AG04450 (cell line): ENCODE measurements at regions not wholly inside any gene's neighbourhood (a gene's known extent, or its start where the extent isn't known, plus 50 kb on each side); places are given as distances from the start of the nearest gene placed in this dataset.

ENCODE experiments used
- CTCF ChIA-PET: fragments of 300-600, 350-600 bp; formaldehyde crosslinking; extraction: SDS; loops from one replicate; lab custom pipeline; 2022; ENCODE audit warnings: antibody characterized with exemption, inconsistent platforms; lab: Charles Lee
- POLR2A ChIA-PET: fragments of 350-600 bp; formaldehyde crosslinking; extraction: SDS; loops from one replicate; lab custom pipeline; 2021; ENCODE audit warnings: antibody characterized with exemption, inconsistent platforms; lab: Yijun Ruan, JAX
- DNase-seq: peaks from one replicate; pipeline ENCODE4 v3.0.0-alpha.2; 2011; ENCODE audit warnings: low read depth, low spot score
- H3K27ac ChIP-seq: one replicate; pipeline ENCODE4 v1.5.1; 2012; ENCODE audit warnings: low read depth, low read length, control low read depth
- H3K27me3 ChIP-seq: one replicate; pipeline ENCODE4 v1.6.0; 2012; ENCODE audit warnings: low read length; ENCODE audit not compliant: control insufficient read depth, insufficient read depth
- H3K4me3 ChIP-seq: 2 replicates; pipeline ENCODE4 v1.5.1; 2011; ENCODE audit warnings: mild to moderate bottlenecking, low read depth, low read length, control low read depth
- H3K9me3 ChIP-seq: 2 replicates; pipeline ENCODE4 v1.5.1; 2012; ENCODE audit warnings: low read length; ENCODE audit not compliant: control insufficient read depth, insufficient read depth
- TF ChIP-seq, protein P1 (sequence below): IDR thresholded peaks from 2 replicates; pipeline ENCODE4 v1.5.1; 2011; ENCODE audit warnings: low read depth, low read length, control low read depth, inconsistent platforms

DNA sequence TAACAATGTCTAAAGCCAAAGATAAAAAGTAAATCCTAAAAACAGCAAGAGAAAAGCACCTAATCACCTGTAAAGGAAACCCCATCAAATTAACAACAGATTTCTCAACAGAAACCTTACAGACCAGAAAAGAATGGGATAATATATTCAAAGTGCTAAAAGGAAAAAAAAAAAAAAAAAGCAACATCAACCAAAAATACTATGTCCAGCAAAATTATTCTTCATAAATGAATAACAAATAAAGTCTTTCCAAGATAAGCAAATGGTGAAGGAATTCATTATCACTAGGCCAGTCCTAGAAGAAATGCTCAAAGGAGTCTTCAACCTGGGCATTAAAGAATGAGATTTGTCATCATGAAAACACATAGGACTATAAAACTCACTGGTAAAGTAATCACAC, 192.0 kb upstream of the UBASH3B start:
- no peak overlapping the region for H3K27ac ChIP-seq
- H3K9me3 ChIP-seq: no peaks in the 10 kb centered on the region
- no peaks in the 10 kb centered on the region for H3K27me3 ChIP-seq
- ChIA-PET POLR2A (no interaction called here), CTCF (no interaction called here)
- H3K4me3 ChIP-seq: no peak overlapping the region
- no peak for DNase-seq
- TF ChIP-seq, protein P1, sequence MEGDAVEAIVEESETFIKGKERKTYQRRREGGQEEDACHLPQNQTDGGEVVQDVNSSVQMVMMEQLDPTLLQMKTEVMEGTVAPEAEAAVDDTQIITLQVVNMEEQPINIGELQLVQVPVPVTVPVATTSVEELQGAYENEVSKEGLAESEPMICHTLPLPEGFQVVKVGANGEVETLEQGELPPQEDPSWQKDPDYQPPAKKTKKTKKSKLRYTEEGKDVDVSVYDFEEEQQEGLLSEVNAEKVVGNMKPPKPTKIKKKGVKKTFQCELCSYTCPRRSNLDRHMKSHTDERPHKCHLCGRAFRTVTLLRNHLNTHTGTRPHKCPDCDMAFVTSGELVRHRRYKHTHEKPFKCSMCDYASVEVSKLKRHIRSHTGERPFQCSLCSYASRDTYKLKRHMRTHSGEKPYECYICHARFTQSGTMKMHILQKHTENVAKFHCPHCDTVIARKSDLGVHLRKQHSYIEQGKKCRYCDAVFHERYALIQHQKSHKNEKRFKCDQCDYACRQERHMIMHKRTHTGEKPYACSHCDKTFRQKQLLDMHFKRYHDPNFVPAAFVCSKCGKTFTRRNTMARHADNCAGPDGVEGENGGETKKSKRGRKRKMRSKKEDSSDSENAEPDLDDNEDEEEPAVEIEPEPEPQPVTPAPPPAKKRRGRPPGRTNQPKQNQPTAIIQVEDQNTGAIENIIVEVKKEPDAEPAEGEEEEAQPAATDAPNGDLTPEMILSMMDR: no peak

DNA sequence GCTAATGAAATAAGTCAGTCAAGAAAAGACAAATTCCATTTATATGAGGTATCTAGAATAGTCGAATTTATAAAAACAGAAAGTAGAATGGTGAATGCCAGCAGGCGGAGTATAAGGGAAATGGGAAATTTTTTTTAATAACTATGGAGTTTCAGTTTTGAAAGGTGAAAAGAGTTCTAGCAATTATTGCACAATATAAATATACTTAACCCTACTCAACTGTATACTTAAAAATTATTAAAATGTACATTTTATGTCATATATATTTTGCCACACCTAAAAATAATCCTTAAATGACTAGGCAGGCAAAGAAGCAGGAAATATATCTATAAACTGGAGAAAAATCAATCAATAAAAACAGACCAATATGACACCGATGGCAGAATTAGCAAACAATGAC, 196.5 kb upstream of the UBASH3B start:
- ChIA-PET CTCF (interaction anchor here (1.5 kb wide), 1 partner anchor 47 kb away, joined by 4 read pairs; no protein-coding TSS in a partner anchor), POLR2A (no interaction called here)
- H3K4me3 ChIP-seq: no peak overlapping the region
- no peak for DNase-seq
- no peaks in the 10 kb centered on the region for H3K9me3 ChIP-seq
- no peak overlapping the region for H3K27ac ChIP-seq
- H3K27me3 ChIP-seq: peaks cover 6% of the 10 kb centered on the region
- TF ChIP-seq, protein P1: no peak

DNA sequence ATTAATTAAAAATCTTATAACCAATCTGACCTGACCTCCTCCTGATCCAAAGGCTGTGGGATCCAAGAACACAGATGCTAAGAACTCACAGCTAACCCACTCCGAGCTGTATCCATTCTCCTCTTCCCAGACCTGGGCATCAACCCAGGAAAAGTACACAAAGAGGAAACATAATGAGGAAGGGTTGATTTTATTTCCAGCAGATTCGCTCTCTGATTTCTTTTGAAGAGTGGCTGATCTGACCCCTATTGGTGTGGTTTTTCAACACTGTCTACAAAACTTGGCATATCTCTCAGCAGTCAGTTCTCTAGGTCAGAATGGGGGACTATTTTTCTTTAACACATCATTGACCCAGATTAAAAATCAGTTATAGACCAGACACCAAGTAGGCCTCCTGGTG, 201.9 kb upstream of the UBASH3B start:
- POLR2A ChIA-PET: no interaction called here
- no peak for DNase-seq
- Histone ChIP-seq H3K4me3 (no peak overlapping the region), H3K27me3 (peaks cover 13% of the 10 kb centered on the region), H3K9me3 (no peaks in the 10 kb centered on the region), H3K27ac (no peak overlapping the region)
- TF ChIP-seq, protein P1: no peak
- CTCF ChIA-PET: no interaction called here

DNA sequence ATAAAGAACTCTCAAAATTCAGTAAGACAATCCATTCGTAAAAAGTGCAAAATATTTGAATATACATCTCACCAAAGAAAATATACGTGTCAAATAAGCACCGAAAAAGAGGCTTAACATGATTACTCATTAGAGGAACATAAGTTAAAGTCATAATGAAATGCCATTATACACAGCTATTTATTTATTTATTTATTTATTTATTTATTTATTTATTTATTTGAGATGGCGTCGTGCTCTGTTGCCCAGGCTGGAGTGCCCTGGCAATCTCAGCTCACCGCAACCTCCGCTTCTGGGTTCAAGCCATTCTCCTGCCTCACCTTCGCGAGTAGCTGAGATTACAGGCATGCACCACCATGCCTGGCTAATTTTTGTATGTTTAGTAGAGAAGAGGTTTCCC, 203.6 kb upstream of the UBASH3B start:
- CTCF ChIA-PET: interaction anchor here (0.8 kb wide), 1 partner anchor 54 kb away, joined by 3 read pairs; no protein-coding TSS in a partner anchor

DNA sequence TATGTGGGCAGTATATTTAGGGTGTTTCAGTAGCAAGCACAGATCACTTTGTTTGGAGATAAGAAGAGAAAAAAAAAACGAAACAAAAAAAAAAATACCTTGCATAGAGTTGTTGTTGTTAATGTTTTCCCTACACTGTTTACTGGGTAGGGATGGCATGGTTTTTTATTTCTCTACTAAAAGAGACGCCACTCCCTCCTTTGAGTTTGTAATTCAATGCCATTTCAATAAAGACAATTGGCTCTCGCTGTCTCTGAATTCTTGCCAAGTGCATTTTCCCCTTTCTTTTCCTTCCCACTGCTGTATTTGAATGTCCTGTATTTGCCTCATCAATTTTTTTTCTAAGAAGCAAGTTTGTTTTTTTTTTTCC, 213.9 kb upstream of the UBASH3B start:
- Histone ChIP-seq H3K4me3 (peak overlapping the region; percentile 55), H3K27ac (no peak overlapping the region), H3K27me3 (peaks cover 27% of the 10 kb centered on the region), H3K9me3 (no peaks in the 10 kb centered on the region)
- TF ChIP-seq, protein P1: no peak
- ChIA-PET CTCF (no interaction called here), POLR2A (no interaction called here)
- DNase-seq: no peak

More for the DNA sequence above, 203.6 kb upstream of the UBASH3B start:
- Histone ChIP-seq H3K27ac (no peak overlapping the region), H3K4me3 (no peak overlapping the region), H3K27me3 (peaks cover 17% of the 10 kb centered on the region), H3K9me3 (no peaks in the 10 kb centered on the region)
- POLR2A ChIA-PET: no interaction called here
- TF ChIP-seq, protein P1: no peak
- DNase-seq: no peak
